Suprapubic skin (tissue), 3 donors: ENCODE measurements at regions not wholly inside any gene's neighbourhood (a gene's known extent, or its start where the extent isn't known, plus 50 kb on each side); places are given as distances from the start of the nearest gene placed in this dataset.

Source experiments
- POLR2A ChIP-seq, 2 donors: fragments of 450-650 bp; IDR thresholded peaks; one replicate each; pipeline ENCODE4 v1.6.1; 2017; ENCODE audit warnings: antibody characterized with exemption in 2 of 2, mild to moderate bottlenecking in 2 of 2, moderate library complexity in 2 of 2
- TF ChIP-seq, protein P1 (sequence below), 2 donors: fragments of 200-600 bp in 1 of 2; fragments of 450-650 bp in 1 of 2; sonication (generic) in 1 of 2; IDR thresholded peaks; one replicate each; pipeline ENCODE4 v1.5.1; 2016 to 2019; ENCODE audit warnings: antibody characterized with exemption in 2 of 2, mild to moderate bottlenecking in 1 of 2, moderate library complexity in 1 of 2

DNA sequence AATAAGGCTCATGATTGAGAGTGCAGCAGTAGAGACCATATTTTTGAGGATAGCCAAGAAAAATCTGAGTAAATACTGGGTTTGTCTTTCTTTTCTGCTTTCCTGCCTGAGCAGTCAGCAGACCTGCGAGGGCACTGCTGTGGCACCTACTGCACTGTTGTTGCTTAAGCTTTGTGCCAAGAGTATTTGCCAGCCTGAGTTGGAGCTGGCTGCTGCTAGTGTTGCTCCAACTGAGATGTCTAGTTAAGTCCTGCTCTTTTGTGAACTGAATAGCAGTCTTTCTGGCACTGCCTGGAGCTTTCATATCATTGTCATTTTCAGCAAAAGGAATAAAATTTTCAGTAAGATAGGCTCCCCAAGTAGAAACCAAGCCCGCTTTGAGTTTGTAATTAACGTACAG is 214.5 kb upstream of the P2RY1 start:
- TF ChIP-seq, protein P1, sequence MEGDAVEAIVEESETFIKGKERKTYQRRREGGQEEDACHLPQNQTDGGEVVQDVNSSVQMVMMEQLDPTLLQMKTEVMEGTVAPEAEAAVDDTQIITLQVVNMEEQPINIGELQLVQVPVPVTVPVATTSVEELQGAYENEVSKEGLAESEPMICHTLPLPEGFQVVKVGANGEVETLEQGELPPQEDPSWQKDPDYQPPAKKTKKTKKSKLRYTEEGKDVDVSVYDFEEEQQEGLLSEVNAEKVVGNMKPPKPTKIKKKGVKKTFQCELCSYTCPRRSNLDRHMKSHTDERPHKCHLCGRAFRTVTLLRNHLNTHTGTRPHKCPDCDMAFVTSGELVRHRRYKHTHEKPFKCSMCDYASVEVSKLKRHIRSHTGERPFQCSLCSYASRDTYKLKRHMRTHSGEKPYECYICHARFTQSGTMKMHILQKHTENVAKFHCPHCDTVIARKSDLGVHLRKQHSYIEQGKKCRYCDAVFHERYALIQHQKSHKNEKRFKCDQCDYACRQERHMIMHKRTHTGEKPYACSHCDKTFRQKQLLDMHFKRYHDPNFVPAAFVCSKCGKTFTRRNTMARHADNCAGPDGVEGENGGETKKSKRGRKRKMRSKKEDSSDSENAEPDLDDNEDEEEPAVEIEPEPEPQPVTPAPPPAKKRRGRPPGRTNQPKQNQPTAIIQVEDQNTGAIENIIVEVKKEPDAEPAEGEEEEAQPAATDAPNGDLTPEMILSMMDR (IDR thresholded peaks at IDR 0.05) = no peak
- TF ChIP-seq POLR2A (IDR thresholded peaks at IDR 0.05) = no peak
